HCT116 (cell line): ENCODE measurements at regions not wholly inside any gene's neighbourhood (a gene's known extent, or its start where the extent isn't known, plus 50 kb on each side); places are given as distances from the start of the nearest gene placed in this dataset.

Experiments
- JUND ChIP-seq: IDR thresholded peaks from 2 replicates; pipeline ENCODE4 v1.6.1; 2012
- POLR2AphosphoS5 ChIP-seq: IDR thresholded peaks from 2 replicates; pipeline ENCODE4 v1.6.1; 2011; ENCODE audit warnings: mild to moderate bottlenecking, low read depth, low read length, moderate library complexity

- no peak for TF ChIP-seq POLR2AphosphoS5
- no peak for TF ChIP-seq JUND
Observed at GRCh38 chr4:104879367-104879766, 267.3 kb upstream of the TET2 start.
